Adrenal gland (tissue), 5 donors: ENCODE measurements at regions not wholly inside any gene's neighbourhood (a gene's known extent, or its start where the extent isn't known, plus 50 kb on each side); places are given as distances from the start of the nearest gene placed in this dataset.

Experiments used
- CTCF ChIP-seq, 6 experiments: fragments of 450-650 bp in 4 of 6; fragments of 200-600 bp in 2 of 6; sonication (generic) in 1 of 6; IDR thresholded peaks; 1 replicate in 5 of 6; 2 replicates in 1 of 6; pipeline versions ENCODE4 v1.5.1 to v1.8.0; 2016 to 2021; ENCODE audit warnings: antibody characterized with exemption in 6 of 6, mild to moderate bottlenecking in 2 of 6, moderate library complexity in 1 of 6
- POLR2A ChIP-seq, 2 donors: fragments of 450-650 bp; IDR thresholded peaks; one replicate each; pipeline ENCODE4 v1.6.1; 2017; ENCODE audit warnings: antibody characterized with exemption in 2 of 2, mild to moderate bottlenecking in 2 of 2, moderate library complexity in 1 of 2
- donor health status: DM: no; HTN: no; CAD: no.

- TF ChIP-seq CTCF (IDR thresholded peaks at IDR 0.05), result no peak
- no peak for TF ChIP-seq POLR2A (IDR thresholded peaks at IDR 0.05)
These were observed 556.2 kb downstream of the KCTD12 start for GRCh38 chr13:76329866-76330580.
